Calu3 (cell line): ENCODE measurements at regions not wholly inside any gene's neighbourhood (a gene's known extent, or its start where the extent isn't known, plus 50 kb on each side); places are given as distances from the start of the nearest gene placed in this dataset.

Source experiments
- BruUV-seq: library from RNA; stranded (reverse); fragments of 400-500 nt; replicated peaks from 2 replicates; lab custom pipeline; 2021; lab: Mats Ljungman, UMichigan
- CTCF ChIA-PET: fragments of 300-600 bp; sonication (Branson Sonifier 250); formaldehyde crosslinking; loops from one replicate; lab custom pipeline; 2022; ENCODE audit warnings: antibody characterized with exemption; lab: Charles Lee
- DNase-seq: peaks from one replicate; pipeline ENCODE4 v3.0.0; 2022
- H3K27ac Mint-ChIP-seq: one replicate; pipeline ENCODE4 v1.8.0; 2022; ENCODE audit warnings: mixed read lengths; ENCODE audit not compliant: unreplicated experiment
- H3K27me3 Mint-ChIP-seq: one replicate; pipeline ENCODE4 v1.8.0; 2022; ENCODE audit warnings: mixed read lengths; ENCODE audit not compliant: unreplicated experiment
- H3K36me3 Mint-ChIP-seq: one replicate; pipeline ENCODE4 v1.8.0; 2022; ENCODE audit warnings: mild to moderate bottlenecking, moderate library complexity, mixed read lengths; ENCODE audit not compliant: insufficient read depth, unreplicated experiment
- H3K4me1 Mint-ChIP-seq: one replicate; pipeline ENCODE4 v1.8.0; 2022; ENCODE audit warnings: mild to moderate bottlenecking, low read depth, mixed read lengths; ENCODE audit not compliant: unreplicated experiment
- H3K4me3 Mint-ChIP-seq: one replicate; pipeline ENCODE4 v1.8.0; 2022; ENCODE audit warnings: mild to moderate bottlenecking, low read depth, moderate library complexity, mixed read lengths; ENCODE audit not compliant: unreplicated experiment
- H3K9me3 Mint-ChIP-seq: one replicate; pipeline ENCODE4 v1.8.0; 2022; ENCODE audit warnings: low read depth, mixed read lengths; ENCODE audit not compliant: unreplicated experiment
- intact Hi-C: fragments of 100-400 bp; cut with micrococcal nuclease; formaldehyde crosslinking; loops from one replicate; pipeline ENCODE4 v1.10.0; 2022; ENCODE audit not compliant: unreplicated experiment
- TF ChIP-seq, protein P1 (sequence below): fragments of 200-600 bp; IDR thresholded peaks from one replicate; pipeline ENCODE4 v1.8.0; 2022; ENCODE audit warnings: antibody characterized with exemption; ENCODE audit not compliant: unreplicated experiment

- no peak overlapping the region for H3K27ac Mint-ChIP-seq
These were observed 364.2 kb upstream of the ZP4 start for GRCh38 chr1:238254935-238255334.

DNA sequence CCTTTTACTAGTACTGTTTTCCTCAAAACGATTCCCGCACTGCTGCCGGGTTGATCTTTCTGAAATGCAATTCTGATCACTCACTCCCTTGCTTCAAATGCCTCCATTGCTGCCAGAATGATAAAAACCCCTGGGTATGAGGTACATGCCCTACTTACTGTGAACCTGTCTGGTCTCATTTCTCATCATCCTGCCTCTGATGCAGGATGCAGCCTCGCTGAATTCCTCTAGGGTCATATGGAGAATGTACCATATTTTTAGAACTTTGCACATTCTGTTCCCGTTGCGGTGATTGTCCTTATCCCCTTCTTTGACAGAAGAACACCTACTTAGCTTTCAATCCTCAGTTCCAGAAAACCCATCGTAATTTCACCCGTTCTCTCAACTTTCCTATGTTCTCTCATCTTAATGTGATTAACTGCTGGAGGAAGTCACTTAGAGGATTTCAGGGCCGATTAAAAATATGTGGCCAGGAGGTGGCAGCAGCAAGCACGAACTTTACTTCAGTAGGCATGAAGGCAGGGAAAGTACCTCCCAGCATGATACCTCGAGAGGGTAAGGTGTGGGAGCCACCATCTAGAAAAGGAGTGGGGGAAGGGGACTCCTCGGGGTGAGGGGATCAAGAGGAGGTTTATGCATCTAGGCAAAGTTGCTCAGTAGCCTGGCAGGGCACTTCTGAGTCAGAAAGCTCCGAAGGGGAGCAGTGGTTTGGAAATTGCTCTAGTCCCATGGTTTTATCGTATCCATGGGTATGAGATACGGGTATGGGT is 361.5 kb upstream of the ZP4 start:
- no TSS peak for BruUV-seq
- H3K4me3 Mint-ChIP-seq, result no peak overlapping the region
- CTCF ChIA-PET, result interaction anchor here (0.6 kb wide), 1 partner anchor 1615 kb away, joined by 3 read pairs; no protein-coding TSS in a partner anchor

More at GRCh38 chr1:238254935-238255334, 364.2 kb upstream of the ZP4 start:
- intact Hi-C loops, result no loop called here
- H3K36me3 Mint-ChIP-seq, result no peaks in the 10 kb centered on the region
- H3K27me3 Mint-ChIP-seq, result no peaks in the 10 kb centered on the region
- TF ChIP-seq, protein P1, sequence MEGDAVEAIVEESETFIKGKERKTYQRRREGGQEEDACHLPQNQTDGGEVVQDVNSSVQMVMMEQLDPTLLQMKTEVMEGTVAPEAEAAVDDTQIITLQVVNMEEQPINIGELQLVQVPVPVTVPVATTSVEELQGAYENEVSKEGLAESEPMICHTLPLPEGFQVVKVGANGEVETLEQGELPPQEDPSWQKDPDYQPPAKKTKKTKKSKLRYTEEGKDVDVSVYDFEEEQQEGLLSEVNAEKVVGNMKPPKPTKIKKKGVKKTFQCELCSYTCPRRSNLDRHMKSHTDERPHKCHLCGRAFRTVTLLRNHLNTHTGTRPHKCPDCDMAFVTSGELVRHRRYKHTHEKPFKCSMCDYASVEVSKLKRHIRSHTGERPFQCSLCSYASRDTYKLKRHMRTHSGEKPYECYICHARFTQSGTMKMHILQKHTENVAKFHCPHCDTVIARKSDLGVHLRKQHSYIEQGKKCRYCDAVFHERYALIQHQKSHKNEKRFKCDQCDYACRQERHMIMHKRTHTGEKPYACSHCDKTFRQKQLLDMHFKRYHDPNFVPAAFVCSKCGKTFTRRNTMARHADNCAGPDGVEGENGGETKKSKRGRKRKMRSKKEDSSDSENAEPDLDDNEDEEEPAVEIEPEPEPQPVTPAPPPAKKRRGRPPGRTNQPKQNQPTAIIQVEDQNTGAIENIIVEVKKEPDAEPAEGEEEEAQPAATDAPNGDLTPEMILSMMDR, result no peak
- no peaks in the 10 kb centered on the region for H3K9me3 Mint-ChIP-seq
- peaks cover 10% of the 10 kb centered on the region for H3K4me1 Mint-ChIP-seq
- no peak overlapping the region for H3K4me3 Mint-ChIP-seq
- CTCF ChIA-PET, result no interaction called here
- no TSS peak for BruUV-seq
- no peak for DNase-seq

GRCh38 chr1:238248356-238248755 is 357.6 kb upstream of the ZP4 start:
- no peaks in the 10 kb centered on the region for H3K36me3 Mint-ChIP-seq
- no peaks in the 10 kb centered on the region for H3K27me3 Mint-ChIP-seq
- intact Hi-C loops, result no loop called here
- BruUV-seq, result no TSS peak
- no peak overlapping the region for H3K4me3 Mint-ChIP-seq
- H3K9me3 Mint-ChIP-seq, result no peaks in the 10 kb centered on the region
- TF ChIP-seq, protein P1, result no peak
- no peak overlapping the region for H3K27ac Mint-ChIP-seq
- H3K4me1 Mint-ChIP-seq, result peaks cover 10% of the 10 kb centered on the region
- DNase-seq, result no peak
- CTCF ChIA-PET, result interaction anchor here (1.4 kb wide), 1 partner anchor 12 kb away, joined by 6 read pairs; no protein-coding TSS in a partner anchor

More for the DNA sequence above, 361.5 kb upstream of the ZP4 start:
- Mint-ChIP-seq H3K4me1 (peaks cover 10% of the 10 kb centered on the region), H3K9me3 (no peaks in the 10 kb centered on the region), H3K36me3 (no peaks in the 10 kb centered on the region), H3K27me3 (no peaks in the 10 kb centered on the region), H3K27ac (peak overlapping the region; percentile 12)
- TF ChIP-seq, protein P1, result peak; percentile 46
- intact Hi-C loops, result loop anchor here (1.0 to 2.0 kb wide), 4 partner anchors 177 to 1647 kb away; no protein-coding TSS in a partner anchor
- DNase-seq, result peak; percentile 77

- intact Hi-C loops, result no loop called here
- Mint-ChIP-seq H3K4me1 (no peaks in the 10 kb centered on the region), H3K27me3 (no peaks in the 10 kb centered on the region), H3K27ac (no peak overlapping the region), H3K4me3 (no peak overlapping the region), H3K36me3 (no peaks in the 10 kb centered on the region), H3K9me3 (peaks cover 3% of the 10 kb centered on the region)
- CTCF ChIA-PET, result no interaction called here
- BruUV-seq, result no TSS peak
- no peak for DNase-seq
- TF ChIP-seq, protein P1, result no peak
These were observed 351.5 kb upstream of the ZP4 start for GRCh38 chr1:238242181-238242580.
